ENCODE measurements at regions not wholly inside any gene's neighbourhood (a gene's known extent, or its start where the extent isn't known, plus 50 kb on each side); places are given as distances from the start of the nearest gene placed in this dataset.

DNA sequence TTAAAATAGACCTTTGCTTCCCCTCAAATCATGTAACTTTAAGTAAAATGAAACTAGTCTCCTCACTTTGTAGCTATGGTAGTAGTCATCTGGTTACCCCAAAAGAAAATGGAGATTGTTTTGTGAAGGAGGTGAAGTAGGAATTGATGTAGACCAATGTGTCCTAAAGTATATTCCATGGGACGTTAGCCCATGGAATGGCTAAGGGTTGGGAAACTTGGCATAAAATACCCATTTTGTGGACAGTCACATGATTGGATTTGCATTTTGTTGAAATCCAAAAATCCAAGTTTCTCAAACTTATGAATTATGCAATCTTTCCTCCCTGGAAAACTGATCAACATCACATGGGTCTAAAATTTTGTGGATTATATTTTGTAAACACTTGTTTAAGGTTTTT lies 290.6 kb downstream of the OSTF1 start:
- TF ChIP-seq DNMT3B (CRISPR knock-in tag; conservative IDR thresholded peaks at IDR 0.05) (no peak), KDM1A (CRISPR knock-in tag; IDR thresholded peaks at IDR 0.05) (no peak), EZH2 (conservative IDR thresholded peaks at IDR 0.05; ENCODE audit: low read depth, low read length) (no peak), NFE2L1 (CRISPR knock-in tag; IDR thresholded peaks at IDR 0.05; ENCODE audit: borderline replicate concordance) (no peak), SAP130 (CRISPR knock-in tag; IDR thresholded peaks at IDR 0.05; ENCODE audit: low read depth) (no peak), SNRNP70 (IDR thresholded peaks at IDR 0.05; ENCODE audit: low read depth, low read length) (no peak), PHF8 (CRISPR knock-in tag; IDR thresholded peaks at IDR 0.05) (no peak)
- TF ChIP-seq, protein P1, sequence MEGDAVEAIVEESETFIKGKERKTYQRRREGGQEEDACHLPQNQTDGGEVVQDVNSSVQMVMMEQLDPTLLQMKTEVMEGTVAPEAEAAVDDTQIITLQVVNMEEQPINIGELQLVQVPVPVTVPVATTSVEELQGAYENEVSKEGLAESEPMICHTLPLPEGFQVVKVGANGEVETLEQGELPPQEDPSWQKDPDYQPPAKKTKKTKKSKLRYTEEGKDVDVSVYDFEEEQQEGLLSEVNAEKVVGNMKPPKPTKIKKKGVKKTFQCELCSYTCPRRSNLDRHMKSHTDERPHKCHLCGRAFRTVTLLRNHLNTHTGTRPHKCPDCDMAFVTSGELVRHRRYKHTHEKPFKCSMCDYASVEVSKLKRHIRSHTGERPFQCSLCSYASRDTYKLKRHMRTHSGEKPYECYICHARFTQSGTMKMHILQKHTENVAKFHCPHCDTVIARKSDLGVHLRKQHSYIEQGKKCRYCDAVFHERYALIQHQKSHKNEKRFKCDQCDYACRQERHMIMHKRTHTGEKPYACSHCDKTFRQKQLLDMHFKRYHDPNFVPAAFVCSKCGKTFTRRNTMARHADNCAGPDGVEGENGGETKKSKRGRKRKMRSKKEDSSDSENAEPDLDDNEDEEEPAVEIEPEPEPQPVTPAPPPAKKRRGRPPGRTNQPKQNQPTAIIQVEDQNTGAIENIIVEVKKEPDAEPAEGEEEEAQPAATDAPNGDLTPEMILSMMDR (CRISPR knock-in tag; IDR thresholded peaks at IDR 0.05): no peak
- TF ChIP-seq, protein P2, sequence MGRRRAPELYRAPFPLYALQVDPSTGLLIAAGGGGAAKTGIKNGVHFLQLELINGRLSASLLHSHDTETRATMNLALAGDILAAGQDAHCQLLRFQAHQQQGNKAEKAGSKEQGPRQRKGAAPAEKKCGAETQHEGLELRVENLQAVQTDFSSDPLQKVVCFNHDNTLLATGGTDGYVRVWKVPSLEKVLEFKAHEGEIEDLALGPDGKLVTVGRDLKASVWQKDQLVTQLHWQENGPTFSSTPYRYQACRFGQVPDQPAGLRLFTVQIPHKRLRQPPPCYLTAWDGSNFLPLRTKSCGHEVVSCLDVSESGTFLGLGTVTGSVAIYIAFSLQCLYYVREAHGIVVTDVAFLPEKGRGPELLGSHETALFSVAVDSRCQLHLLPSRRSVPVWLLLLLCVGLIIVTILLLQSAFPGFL (CRISPR knock-in tag; IDR thresholded peaks at IDR 0.05): no peak
